Skin epidermis (tissue), 12 donors: ENCODE measurements at regions not wholly inside any gene's neighbourhood (a gene's known extent, or its start where the extent isn't known, plus 50 kb on each side); places are given as distances from the start of the nearest gene placed in this dataset.

Experiments
- H3K27ac ChIP-seq, 21 experiments: fragments of 200-600 bp; sonication (generic) in 11 of 21; one replicate each; pipeline ENCODE4 v1.5.0; 2020; ENCODE audit warnings: mild to moderate bottlenecking in 3 of 21, inconsistent platforms in 2 of 21, moderate library complexity in 2 of 21
- H3K4me3 ChIP-seq, 7 experiments: fragments of 200-600 bp; sonication (generic) in 2 of 7; one replicate each; pipeline ENCODE4 v1.5.0; 2020; ENCODE audit warnings: inconsistent platforms in 2 of 7, mild to moderate bottlenecking in 2 of 7, moderate library complexity in 1 of 7

DNA sequence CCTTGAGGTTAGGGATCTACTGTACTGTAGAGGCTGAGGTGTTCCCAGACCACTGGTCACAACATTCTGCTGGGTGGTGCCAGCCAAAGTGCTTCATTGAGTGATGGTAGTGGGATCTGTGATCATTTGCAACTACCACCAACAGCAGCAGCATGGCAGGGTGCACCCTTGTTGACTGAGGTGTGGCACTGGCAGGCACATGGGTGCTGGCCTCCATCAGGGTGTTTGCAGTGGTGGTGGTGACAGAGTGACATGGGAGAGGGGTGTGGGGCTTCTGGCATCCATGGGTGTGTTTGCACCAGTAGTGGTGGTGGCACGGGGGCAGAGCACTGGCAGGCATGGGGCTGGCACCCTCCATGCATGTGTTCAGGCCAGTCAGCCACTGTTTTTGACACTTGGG lies 183.7 kb upstream of the LYPLAL1 start:
- Histone ChIP-seq H3K27ac (no peak overlapping the region), H3K4me3 (no peak overlapping the region)

DNA sequence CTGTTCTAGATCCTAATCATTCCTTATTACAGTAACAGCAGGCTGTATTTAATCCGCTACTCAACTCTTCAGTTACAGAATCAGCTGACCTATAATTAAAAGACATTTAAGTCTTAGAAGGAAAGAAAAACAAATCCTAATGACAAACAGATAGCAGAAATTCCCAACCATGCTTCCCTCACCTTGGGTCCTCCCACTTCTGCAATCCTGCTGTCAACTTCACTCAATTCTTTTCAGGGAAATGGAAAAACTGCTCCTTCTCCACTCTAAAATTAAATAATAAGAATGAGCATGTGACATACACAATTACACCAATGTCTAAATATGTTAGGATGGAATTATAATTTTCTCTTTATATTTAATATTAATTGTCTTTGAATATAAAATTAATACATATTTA lies 182.6 kb upstream of the LYPLAL1 start:
- no peak overlapping the region for H3K4me3 ChIP-seq
- no peak overlapping the region for H3K27ac ChIP-seq

DNA sequence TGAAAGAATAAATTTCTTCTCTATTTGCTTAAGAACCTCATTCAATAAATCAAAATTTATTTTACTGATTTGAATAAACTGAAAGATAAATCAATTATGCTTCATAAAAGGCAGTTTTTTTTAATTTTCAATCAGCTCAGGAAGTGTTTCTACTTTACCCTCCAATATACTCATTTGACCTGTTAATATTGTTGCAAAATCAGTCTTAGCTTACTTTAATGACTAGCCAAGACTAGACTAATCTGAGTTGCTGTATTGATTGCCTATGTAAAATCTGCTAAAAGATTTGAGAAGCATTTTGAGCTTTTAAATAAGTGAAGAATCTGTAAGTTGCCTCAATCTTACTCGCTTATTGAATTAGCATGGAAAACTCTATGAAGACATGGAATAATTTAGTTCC lies 179.1 kb upstream of the LYPLAL1 start:
- Histone ChIP-seq H3K27ac (no peak overlapping the region), H3K4me3 (no peak overlapping the region)

DNA sequence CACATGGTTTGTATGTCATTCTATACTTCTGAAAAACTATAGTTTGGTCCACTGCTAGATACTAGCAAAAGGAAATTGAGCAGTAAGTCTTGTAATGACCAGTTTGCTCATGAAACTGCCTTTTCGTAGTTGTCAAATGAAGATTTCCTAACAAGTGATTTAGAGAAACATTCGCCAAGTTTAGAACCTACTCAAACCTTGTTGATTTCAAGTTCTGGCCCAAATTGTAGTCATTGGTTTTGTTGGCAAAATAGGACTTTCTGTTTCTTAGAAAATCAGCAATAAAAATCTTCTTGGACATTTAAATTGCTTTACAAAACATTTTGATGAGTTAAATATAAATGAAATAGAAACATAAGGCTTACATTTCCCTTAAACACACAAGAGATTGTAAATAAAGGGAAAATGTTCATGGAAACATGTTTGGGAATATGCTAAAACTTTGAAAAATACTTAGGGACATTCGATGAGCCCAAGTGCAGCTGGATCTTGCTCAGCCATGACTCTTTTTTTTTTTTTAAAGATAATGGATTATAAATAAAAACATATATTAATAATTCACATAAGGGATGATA lies 178.5 kb upstream of the LYPLAL1 start:
- Histone ChIP-seq H3K27ac (no peak overlapping the region), H3K4me3 (no peak overlapping the region)

DNA sequence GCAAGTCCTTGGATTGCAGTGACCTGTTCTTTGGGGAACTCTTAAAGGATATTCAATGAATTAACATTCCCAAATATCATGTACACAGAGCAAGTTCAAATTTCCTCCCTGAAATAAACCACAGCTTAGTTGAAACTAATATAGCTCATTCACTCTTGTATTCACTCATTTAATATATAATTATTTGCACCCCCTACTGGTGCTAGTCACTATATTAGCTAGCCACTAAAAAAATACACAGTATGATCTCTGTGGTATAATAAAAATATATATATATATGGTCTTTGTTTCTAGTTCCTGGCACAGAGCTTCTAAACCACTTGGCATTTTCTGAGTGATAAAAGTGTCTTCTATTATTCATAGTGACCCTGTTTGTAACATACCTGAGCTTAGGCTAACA lies 177.3 kb upstream of the LYPLAL1 start:
- H3K4me3 ChIP-seq = no peak overlapping the region
- H3K27ac ChIP-seq = no peak overlapping the region

DNA sequence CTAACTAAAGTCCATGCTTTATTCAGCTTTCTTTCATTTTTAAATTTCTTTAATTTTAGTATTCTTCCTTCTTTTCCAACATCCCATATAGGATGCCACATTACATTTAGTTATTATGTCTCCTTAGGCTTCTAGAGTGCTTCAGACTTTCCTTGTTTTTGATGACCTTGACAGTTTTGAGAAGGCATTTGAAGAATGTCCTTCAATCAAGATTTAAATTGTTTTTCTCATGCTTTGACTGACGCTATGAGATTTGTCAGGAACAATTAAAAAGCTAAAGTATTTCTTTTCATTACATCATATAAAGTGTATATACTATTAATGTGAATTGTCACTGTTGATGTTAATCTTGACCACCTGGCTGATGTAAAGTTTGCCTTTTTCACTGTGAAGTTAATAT lies 173.7 kb upstream of the LYPLAL1 start:
- Histone ChIP-seq H3K27ac (no peak overlapping the region), H3K4me3 (no peak overlapping the region)

DNA sequence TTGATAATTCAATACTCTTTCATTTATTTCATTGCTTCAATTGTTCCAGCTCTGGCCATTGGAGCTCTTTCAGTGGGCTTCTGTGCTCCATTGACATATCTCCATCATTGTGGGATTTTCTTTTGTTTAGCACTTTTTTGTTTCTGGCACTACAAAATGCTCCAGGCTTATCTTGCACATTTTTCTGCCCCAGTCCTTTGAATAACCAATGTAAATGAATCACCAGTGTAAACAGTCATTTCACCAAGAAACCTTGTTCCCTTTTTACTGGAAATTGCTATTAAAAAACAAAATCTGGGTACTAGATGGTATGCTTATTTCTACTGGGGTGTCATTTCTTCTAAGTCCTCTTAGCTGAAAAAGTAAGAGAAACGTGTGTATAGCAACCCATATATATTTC lies 173.0 kb upstream of the LYPLAL1 start:
- no peak overlapping the region for H3K27ac ChIP-seq
- H3K4me3 ChIP-seq = no peak overlapping the region

DNA sequence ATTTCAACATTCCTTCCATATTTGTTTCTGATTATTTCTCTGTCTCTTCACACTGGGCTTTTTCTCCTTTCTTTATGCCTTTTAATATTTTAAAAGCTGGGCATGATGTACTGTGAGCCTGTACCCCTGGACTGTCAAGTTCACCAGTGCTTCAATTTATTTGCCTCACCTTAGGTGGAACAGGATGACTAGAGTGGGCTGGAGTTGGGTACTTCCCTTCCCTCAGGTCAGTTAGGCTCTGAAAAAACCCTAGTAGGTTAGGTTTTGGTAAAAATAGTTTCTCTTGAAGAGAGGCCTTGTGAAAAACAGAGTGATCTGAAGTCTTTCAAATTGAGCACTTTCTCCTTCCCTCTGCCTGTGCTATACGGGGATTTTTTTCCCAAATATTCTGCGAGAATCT lies 163.0 kb upstream of the LYPLAL1 start:
- H3K27ac ChIP-seq = no peak overlapping the region

DNA sequence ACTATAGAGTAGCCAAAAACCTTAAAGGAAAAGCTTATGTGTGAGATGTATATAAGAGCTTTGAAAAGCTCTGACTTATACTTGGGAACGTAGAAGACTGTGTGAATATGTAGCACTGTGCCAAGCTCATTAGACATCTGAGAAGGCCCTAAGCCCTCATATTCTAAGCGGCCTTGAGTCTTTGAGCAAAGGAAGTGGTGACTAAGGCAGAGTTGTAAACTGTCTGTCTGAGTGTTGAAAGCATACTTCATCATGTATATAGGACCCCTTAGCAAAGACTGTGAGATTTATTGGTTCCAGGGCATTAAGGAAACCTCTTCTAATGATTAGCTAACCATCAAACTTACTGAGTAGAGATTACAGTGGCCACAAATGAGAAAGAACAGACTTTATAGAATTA lies 153.3 kb upstream of the LYPLAL1 start:
- no peak overlapping the region for H3K27ac ChIP-seq
- H3K4me3 ChIP-seq = no peak overlapping the region

More for the DNA sequence above, 163.0 kb upstream of the LYPLAL1 start:
- H3K4me3 ChIP-seq = no peak overlapping the region

DNA sequence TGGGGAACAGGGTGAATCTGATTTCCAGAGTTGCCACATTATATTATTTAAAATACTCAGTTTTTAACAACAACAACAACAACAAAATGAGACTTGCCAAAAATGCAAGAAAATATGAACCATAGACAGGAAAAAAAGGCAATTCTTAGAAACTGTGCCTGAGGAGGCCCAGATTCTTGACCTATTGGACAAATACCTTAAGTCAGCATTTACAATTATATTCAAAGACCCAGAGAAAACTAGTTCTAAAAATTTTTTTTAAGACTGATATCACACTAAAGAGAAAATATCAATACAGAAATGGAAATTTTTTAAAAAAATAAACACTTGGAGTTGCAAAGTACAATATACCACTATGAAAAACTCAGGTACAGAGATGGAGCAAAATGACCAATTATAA lies 152.8 kb upstream of the LYPLAL1 start:
- no peak overlapping the region for H3K4me3 ChIP-seq

DNA sequence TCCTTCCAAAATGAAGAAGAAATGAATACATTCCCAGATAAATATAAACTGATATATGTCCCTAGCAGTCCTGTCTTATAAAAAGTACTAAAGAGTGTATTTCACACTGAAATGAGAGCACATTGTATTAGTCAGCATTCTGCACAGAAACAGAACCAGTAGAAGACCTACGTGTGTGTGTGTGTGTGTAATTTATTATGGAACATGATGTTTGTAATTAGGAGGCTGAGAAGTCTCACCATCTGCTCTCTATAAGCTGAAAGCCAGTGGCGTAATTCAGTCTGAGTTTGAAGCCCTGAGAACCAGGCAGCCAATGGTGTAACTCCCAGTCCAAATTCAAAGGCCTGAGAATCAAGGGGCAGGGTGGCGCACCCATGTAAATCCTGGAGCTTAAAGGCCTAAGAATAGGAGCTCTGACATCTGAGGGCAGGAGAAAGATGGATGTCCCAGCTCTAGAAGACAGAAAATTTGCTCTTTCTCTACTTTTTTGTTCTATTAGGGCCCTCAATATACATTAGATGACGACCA lies 146.5 kb upstream of the LYPLAL1 start:
- Histone ChIP-seq H3K27ac (no peak overlapping the region), H3K4me3 (no peak overlapping the region)

More for the DNA sequence above, 152.8 kb upstream of the LYPLAL1 start:
- no peak overlapping the region for H3K27ac ChIP-seq

DNA sequence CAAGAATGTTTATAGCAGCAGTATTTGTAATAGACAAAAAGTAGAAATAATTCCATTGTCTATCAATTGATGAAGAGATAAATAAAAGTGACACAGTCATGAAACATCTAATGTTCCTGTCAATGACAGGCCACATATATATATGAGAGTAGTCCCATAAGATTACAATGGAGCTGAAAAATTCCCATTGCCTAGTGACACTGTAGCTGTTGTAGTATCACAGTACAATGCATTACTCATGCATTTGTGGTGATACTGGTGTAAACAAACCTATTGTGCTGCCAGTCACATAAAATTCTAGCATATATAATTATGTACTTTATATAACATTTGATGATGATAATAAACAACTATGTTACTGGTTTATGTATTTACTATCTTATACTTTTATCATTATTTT lies 141.9 kb upstream of the LYPLAL1 start:
- Histone ChIP-seq H3K4me3 (no peak overlapping the region), H3K27ac (no peak overlapping the region)

DNA sequence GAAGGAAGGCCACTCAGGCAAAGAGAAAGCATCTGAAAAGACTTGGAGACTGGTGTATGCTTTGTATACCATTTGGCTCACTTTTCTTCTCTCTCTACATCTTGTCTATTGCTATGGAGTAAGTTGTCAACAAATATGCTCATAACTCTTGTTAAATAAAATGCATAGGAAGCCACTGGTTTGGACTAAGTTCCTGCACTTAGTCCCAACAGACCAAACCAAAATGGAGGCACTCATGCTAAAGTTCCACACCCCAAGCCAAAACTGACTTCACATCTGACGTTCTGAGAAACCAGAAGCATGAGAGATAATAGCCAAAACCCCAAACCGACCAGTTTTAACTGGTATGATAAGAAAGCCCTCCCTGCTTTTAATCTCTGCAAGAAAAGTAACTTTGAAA lies 135.3 kb upstream of the LYPLAL1 start:
- H3K4me3 ChIP-seq = no peak overlapping the region

DNA sequence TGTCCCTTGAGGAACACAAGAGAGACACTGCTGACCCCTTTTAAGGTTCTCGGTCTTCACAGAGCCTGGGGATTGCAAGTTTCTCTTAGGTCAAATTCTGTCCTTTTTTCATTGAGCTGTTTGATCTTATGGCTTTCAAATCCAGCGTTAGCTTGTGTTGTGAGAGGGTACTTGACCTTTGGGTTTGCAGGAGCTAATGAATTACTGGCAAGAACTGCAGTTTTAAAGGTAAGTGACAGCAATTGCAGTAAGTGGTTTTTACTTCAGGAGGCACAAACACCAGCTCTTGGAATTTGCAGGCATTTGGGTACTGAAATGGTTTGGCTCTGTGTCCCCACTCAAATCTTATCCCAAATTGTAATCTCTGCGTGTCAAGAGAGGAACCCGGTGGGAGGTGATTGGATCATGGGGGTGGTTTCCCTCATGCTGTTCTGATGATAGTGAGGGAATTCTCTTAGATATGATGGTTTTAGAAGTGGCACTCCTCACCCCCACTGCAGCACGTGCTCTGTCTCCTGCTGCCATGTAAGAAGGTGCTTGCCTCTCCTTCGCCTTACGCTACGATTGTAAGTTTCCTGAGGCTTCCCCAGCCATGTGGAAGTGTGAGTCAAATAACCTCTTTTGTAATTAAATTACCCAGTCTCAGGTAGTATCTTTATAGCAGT lies 134.5 kb upstream of the LYPLAL1 start:
- Histone ChIP-seq H3K4me3 (no peak overlapping the region), H3K27ac (no peak overlapping the region)

More for the DNA sequence above, 135.3 kb upstream of the LYPLAL1 start:
- no peak overlapping the region for H3K27ac ChIP-seq

DNA sequence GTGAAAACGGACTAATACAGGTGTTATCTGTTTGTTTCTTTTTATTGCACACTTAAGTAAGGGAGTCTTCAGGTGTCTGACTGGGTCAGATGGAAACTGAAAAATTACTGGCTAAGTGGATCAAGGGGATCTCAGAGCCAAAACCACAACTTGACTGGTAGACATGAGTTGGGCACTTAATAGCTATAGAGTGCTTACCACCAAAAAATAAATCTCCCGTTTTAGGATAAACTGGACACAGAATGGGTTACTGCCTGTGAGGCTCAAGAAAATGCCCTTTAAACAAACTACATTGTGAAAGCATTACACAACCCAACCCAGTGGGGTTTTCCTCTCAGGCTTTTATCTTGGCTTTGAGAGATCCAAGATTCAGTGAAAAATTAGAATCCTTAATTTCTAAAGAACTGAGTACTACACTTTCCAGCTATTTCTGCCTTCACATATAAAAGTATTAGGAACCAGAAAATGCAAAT lies 134.0 kb upstream of the LYPLAL1 start:
- H3K27ac ChIP-seq = no peak overlapping the region
- H3K4me3 ChIP-seq = no peak overlapping the region

DNA sequence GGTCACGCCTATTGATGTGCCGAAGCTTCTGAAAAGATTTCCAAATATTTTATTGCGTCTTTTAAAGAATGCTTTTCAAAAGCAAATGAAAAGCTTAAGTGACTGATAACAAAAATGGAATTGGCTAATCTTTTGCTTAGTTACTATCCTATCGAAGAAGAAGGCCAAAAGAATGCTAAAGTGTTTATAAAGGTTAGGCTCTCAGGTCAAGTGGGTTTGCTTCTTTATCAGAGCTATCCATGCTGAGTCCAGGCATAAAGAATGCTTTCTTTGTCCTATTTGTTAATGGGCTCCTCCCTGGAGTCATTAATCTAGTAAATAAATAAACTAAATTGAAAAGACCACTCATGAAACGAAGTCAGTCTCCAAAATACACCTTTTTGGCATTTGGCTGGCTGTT lies 133.4 kb upstream of the LYPLAL1 start:
- H3K4me3 ChIP-seq = no peak overlapping the region
- H3K27ac ChIP-seq = no peak overlapping the region

DNA sequence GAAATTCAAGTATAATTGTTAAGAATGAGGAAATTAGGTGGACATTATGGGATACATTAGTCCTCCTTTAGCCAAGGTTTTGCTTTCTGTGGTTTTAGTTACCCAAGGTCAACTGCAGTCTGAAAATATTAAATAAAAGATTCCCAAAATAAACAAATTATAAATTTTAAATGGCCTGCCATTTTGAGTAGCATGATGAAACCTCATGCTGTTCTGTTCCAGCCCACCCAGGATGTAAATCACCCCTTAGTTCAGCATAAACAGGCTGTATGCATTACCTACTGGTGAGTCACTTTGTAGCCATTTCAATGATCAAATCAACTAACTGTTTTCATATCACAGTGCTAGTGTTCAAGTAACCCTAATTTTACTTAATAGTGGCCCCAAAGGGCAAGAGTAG lies 132.5 kb upstream of the LYPLAL1 start:
- Histone ChIP-seq H3K4me3 (no peak overlapping the region), H3K27ac (no peak overlapping the region)

DNA sequence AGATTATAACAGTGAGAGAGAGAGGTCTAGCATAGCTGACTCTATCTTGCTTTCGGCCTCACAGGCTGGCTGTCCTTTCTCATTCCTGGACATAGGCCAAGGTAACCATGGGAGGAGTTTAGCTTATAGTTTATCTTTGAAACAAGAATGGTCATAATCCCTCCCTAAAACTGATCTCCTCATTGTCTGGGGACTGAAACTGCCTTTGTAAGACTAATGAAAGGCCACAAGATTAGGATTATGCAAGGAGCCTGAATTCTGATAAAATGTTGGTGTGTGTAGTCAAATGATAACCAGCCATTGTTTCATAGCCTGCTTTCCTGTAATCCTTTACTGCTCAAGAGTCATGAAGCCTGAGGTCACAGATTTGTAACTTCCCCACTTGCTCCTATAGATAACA lies 131.9 kb upstream of the LYPLAL1 start:
- Histone ChIP-seq H3K27ac (no peak overlapping the region), H3K4me3 (no peak overlapping the region)

DNA sequence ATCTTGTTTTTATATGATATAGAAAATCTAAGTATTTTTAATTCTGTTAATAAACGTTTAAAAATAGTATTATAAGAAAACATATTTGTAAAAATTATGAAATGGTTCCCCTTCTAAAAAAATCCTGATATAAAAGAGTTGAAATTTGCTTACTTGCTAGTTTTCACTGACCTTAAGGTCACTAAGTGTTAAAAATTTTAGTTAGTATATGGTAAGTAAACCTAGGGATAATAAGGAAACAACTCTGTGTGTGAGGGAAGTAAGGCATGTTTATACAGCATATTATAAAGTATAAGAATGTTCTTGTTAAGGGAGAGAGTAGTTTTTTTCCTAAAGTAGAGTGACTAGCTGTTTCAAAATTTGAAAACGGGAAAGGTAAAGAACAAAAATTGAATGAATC lies 130.9 kb upstream of the LYPLAL1 start:
- Histone ChIP-seq H3K4me3 (no peak overlapping the region), H3K27ac (no peak overlapping the region)

DNA sequence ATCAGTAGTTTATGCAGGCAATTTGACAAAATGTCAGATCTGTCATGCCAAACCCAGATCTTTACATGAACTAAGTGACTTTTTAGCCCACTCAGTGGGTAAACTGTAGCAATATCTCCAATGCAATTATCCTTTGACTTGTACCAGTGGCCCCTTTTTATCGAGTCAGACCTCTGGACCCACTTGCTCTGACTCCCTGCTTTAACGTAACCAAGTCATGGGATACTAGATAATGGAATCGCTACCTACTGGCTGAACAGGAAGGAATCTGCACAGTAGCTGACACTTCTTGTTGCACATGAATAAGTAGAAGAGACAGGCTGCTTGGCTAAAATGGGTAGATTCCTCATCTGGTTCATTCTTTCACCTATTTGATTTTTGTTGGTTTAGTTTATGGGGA lies 128.4 kb upstream of the LYPLAL1 start:
- Histone ChIP-seq H3K4me3 (no peak overlapping the region), H3K27ac (no peak overlapping the region)

DNA sequence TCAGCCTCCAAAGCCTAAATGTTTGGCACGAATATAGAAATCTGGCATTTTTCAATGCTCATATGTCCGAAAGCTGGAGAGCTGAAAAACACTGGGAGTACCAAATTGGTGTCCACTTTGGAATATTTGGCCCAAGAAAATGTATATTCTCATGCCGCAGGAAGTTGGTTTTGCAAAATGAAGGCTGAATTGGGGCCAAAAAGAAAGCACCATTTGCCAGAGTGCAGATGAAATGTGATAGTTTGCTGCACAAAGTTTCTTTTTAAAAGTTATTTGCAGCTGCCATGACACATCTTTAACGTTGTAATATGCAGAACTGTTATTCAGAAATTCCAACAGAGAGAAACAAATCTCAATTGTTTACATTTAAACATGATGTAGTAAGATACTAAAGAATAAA lies 124.2 kb upstream of the LYPLAL1 start:
- Histone ChIP-seq H3K4me3 (no peak overlapping the region), H3K27ac (no peak overlapping the region)
